ENCODE measurements at regions not wholly inside any gene's neighbourhood (a gene's known extent, or its start where the extent isn't known, plus 50 kb on each side); places are given as distances from the start of the nearest gene placed in this dataset.

- no peaks in the 10 kb centered on the region for H3K36me3 Mint-ChIP-seq
- H3K27ac Mint-ChIP-seq, result no peak overlapping the region
- ATAC-seq (ENCODE audit: low read depth in 2 of 2) (no peak), DNase-seq (no peak)
- H3K4me3 Mint-ChIP-seq, result no peak overlapping the region
- H3K27me3 Mint-ChIP-seq, result peaks cover 0 to 22% (median 0%) of the 10 kb centered on the region in 3 donors
- H3K4me1 Mint-ChIP-seq, result no peaks in the 10 kb centered on the region
- H3K9me3 Mint-ChIP-seq, result peaks cover 0 to 13% (median 6%) of the 10 kb centered on the region in 7 donors
Observed at GRCh38 chr18:46364048-46364447, 259.9 kb downstream of the HAUS1 start.

GRCh38 chr18:46366201-46366600 is 262.0 kb downstream of the HAUS1 start:
- no peak for DNase-seq
- peaks cover 0 to 16% (median 0%) of the 10 kb centered on the region in 3 donors for H3K27me3 Mint-ChIP-seq
- no peak for ATAC-seq (ENCODE audit: low read depth in 2 of 2)
- H3K27ac Mint-ChIP-seq, result no peak overlapping the region
- H3K9me3 Mint-ChIP-seq, result no peaks in the 10 kb centered on the region
- H3K4me1 Mint-ChIP-seq, result no peaks in the 10 kb centered on the region
- H3K36me3 Mint-ChIP-seq, result no peaks in the 10 kb centered on the region
- no peak overlapping the region for H3K4me3 Mint-ChIP-seq

- Mint-ChIP-seq H3K27me3 (peaks cover 0 to 16% (median 0%) of the 10 kb centered on the region in 3 donors), H3K27ac (peak overlapping the region in 1 of 6 donors; percentile 57), H3K4me3 (no peak overlapping the region), H3K4me1 (no peaks in the 10 kb centered on the region), H3K9me3 (no peaks in the 10 kb centered on the region), H3K36me3 (no peaks in the 10 kb centered on the region)
- ATAC-seq (ENCODE audit: low read depth in 2 of 2) (no peak), DNase-seq (no peak)
Observed at GRCh38 chr18:46366751-46367376, 262.7 kb downstream of the HAUS1 start.

- no peak overlapping the region for H3K4me3 Mint-ChIP-seq
- DNase-seq (no peak), ATAC-seq (ENCODE audit: low read depth in 2 of 2) (no peak)
- no peaks in the 10 kb centered on the region for H3K4me1 Mint-ChIP-seq
- peaks cover 0 to 16% (median 0%) of the 10 kb centered on the region in 3 donors for H3K27me3 Mint-ChIP-seq
- no peak overlapping the region for H3K27ac Mint-ChIP-seq
- H3K9me3 Mint-ChIP-seq, result no peaks in the 10 kb centered on the region
- H3K36me3 Mint-ChIP-seq, result no peaks in the 10 kb centered on the region
Observed at GRCh38 chr18:46369323-46369722, 265.1 kb downstream of the HAUS1 start.

- ATAC-seq (ENCODE audit: low read depth in 2 of 2) (no peak), DNase-seq (no peak)
- H3K36me3 Mint-ChIP-seq, result no peaks in the 10 kb centered on the region
- peak overlapping the region in 1 of 6 donors; percentile 32 for H3K27ac Mint-ChIP-seq
- H3K4me1 Mint-ChIP-seq, result no peaks in the 10 kb centered on the region
- H3K4me3 Mint-ChIP-seq, result no peak overlapping the region
- H3K27me3 Mint-ChIP-seq, result peaks cover 0 to 8% (median 0%) of the 10 kb centered on the region in 3 donors
- no peaks in the 10 kb centered on the region for H3K9me3 Mint-ChIP-seq
Observed at GRCh38 chr18:46370898-46371297, 266.7 kb downstream of the HAUS1 start.

- Mint-ChIP-seq H3K9me3 (no peaks in the 10 kb centered on the region), H3K36me3 (no peaks in the 10 kb centered on the region), H3K4me1 (no peaks in the 10 kb centered on the region), H3K4me3 (no peak overlapping the region), H3K27ac (no peak overlapping the region), H3K27me3 (peaks cover 0 to 7% (median 6%) of the 10 kb centered on the region in 3 donors)
- no peak for DNase-seq
- ATAC-seq (ENCODE audit: low read depth in 2 of 2), result no peak
Observed at GRCh38 chr18:46372670-46373069, 268.5 kb downstream of the HAUS1 start.

GRCh38 chr18:46373131-46373530 is 268.9 kb downstream of the HAUS1 start:
- Mint-ChIP-seq H3K27ac (no peak overlapping the region), H3K4me1 (no peaks in the 10 kb centered on the region), H3K4me3 (peak overlapping the region in 1 of 8 donors; percentile 34), H3K36me3 (no peaks in the 10 kb centered on the region), H3K9me3 (no peaks in the 10 kb centered on the region), H3K27me3 (peaks cover 0 to 10% (median 7%) of the 10 kb centered on the region in 3 donors)
- no peak for ATAC-seq (ENCODE audit: low read depth in 2 of 2)
- DNase-seq, result no peak

GRCh38 chr18:46373791-46374190 is 269.6 kb downstream of the HAUS1 start:
- DNase-seq (no peak), ATAC-seq (ENCODE audit: low read depth in 2 of 2) (no peak)
- H3K27ac Mint-ChIP-seq, result no peak overlapping the region
- no peaks in the 10 kb centered on the region for H3K4me1 Mint-ChIP-seq
- no peak overlapping the region for H3K4me3 Mint-ChIP-seq
- H3K27me3 Mint-ChIP-seq, result peaks cover 0 to 10% (median 7%) of the 10 kb centered on the region in 3 donors
- no peaks in the 10 kb centered on the region for H3K36me3 Mint-ChIP-seq
- H3K9me3 Mint-ChIP-seq, result no peaks in the 10 kb centered on the region

- Mint-ChIP-seq H3K36me3 (no peaks in the 10 kb centered on the region), H3K27me3 (peaks cover 0 to 10% (median 7%) of the 10 kb centered on the region in 3 donors), H3K4me1 (no peaks in the 10 kb centered on the region), H3K9me3 (no peaks in the 10 kb centered on the region), H3K4me3 (no peak overlapping the region), H3K27ac (peak overlapping the region in 1 of 6 donors; percentile 65)
- no peak for DNase-seq
- ATAC-seq (ENCODE audit: low read depth in 2 of 2), result no peak
Observed at GRCh38 chr18:46374850-46375249, 270.7 kb downstream of the HAUS1 start.

GRCh38 chr18:46377557-46377956 is 273.4 kb downstream of the HAUS1 start:
- ATAC-seq (ENCODE audit: low read depth in 2 of 2), result no peak
- Mint-ChIP-seq H3K27me3 (peaks cover 5 to 13% (median 10%) of the 10 kb centered on the region in 3 donors), H3K36me3 (no peaks in the 10 kb centered on the region), H3K9me3 (no peaks in the 10 kb centered on the region), H3K4me1 (no peaks in the 10 kb centered on the region), H3K27ac (no peak overlapping the region), H3K4me3 (no peak overlapping the region)
- no peak for DNase-seq

GRCh38 chr18:46378126-46378863 is 274.1 kb downstream of the HAUS1 start:
- H3K4me1 Mint-ChIP-seq, result no peaks in the 10 kb centered on the region
- DNase-seq (no peak), ATAC-seq (ENCODE audit: low read depth in 2 of 2) (no peak)
- peaks cover 6 to 18% (median 10%) of the 10 kb centered on the region in 3 donors for H3K27me3 Mint-ChIP-seq
- H3K9me3 Mint-ChIP-seq, result no peaks in the 10 kb centered on the region
- no peak overlapping the region for H3K4me3 Mint-ChIP-seq
- H3K36me3 Mint-ChIP-seq, result no peaks in the 10 kb centered on the region
- no peak overlapping the region for H3K27ac Mint-ChIP-seq

GRCh38 chr18:46378864-46379207 is 274.7 kb downstream of the HAUS1 start:
- Mint-ChIP-seq H3K27ac (no peak overlapping the region), H3K9me3 (no peaks in the 10 kb centered on the region), H3K4me1 (no peaks in the 10 kb centered on the region)

GRCh38 chr18:46379323-46379950 is 275.3 kb downstream of the HAUS1 start:
- Mint-ChIP-seq H3K9me3 (peaks cover 0 to 2% (median 0%) of the 10 kb centered on the region in 7 donors), H3K36me3 (no peaks in the 10 kb centered on the region), H3K27ac (no peak overlapping the region), H3K4me3 (no peak overlapping the region), H3K27me3 (peaks cover 6 to 18% (median 15%) of the 10 kb centered on the region in 3 donors), H3K4me1 (no peaks in the 10 kb centered on the region)
- no peak for DNase-seq
- ATAC-seq (ENCODE audit: low read depth in 2 of 2), result no peak

More at GRCh38 chr18:46378864-46379207, 274.7 kb downstream of the HAUS1 start:
- H3K36me3 Mint-ChIP-seq, result no peaks in the 10 kb centered on the region
- H3K27me3 Mint-ChIP-seq, result peaks cover 6 to 18% (median 10%) of the 10 kb centered on the region in 3 donors
- no peak for ATAC-seq (ENCODE audit: low read depth in 2 of 2)
- DNase-seq, result no peak
- H3K4me3 Mint-ChIP-seq, result no peak overlapping the region

GRCh38 chr18:46385124-46385523 is 271.9 kb downstream of the LOXHD1 start:
- ATAC-seq (ENCODE audit: low read depth in 2 of 2) (no peak), DNase-seq (no peak)
- H3K9me3 Mint-ChIP-seq, result peaks cover 0 to 2% (median 0%) of the 10 kb centered on the region in 7 donors
- no peak overlapping the region for H3K27ac Mint-ChIP-seq
- H3K4me1 Mint-ChIP-seq, result peaks cover 0 to 3% (median 0%) of the 10 kb centered on the region in 3 donors
- H3K4me3 Mint-ChIP-seq, result peak overlapping the region in 1 of 8 donors; percentile 23
- H3K36me3 Mint-ChIP-seq, result no peaks in the 10 kb centered on the region
- H3K27me3 Mint-ChIP-seq, result peaks cover 6 to 21% (median 18%) of the 10 kb centered on the region in 3 donors

Data from naive B cell (primary cell).